ENCODE measurements at regions not wholly inside any gene's neighbourhood (a gene's known extent, or its start where the extent isn't known, plus 50 kb on each side); places are given as distances from the start of the nearest gene placed in this dataset.
"Not testable (repeated sequence)": the region's sequence is repeated elsewhere in the genome, so short reads cannot be mapped to it uniquely, and the experiment has no call there.

- H3K9me3 ChIP-seq (ENCODE audit: low read depth), result no peaks in the 10 kb centered on the region
- no peaks in the 10 kb centered on the region for H3K36me3 ChIP-seq
- H3K4me1 ChIP-seq (ENCODE audit: low read depth), result no peaks in the 10 kb centered on the region
- peak in 1 of 2 donors; percentile 75 for DNase-seq (ENCODE audit: low read depth in 1 of 2, low spot score in 1 of 2)
- H3K27me3 ChIP-seq, result no peaks in the 10 kb centered on the region
- no peak overlapping the region for H3K4me3 ChIP-seq
- TF ChIP-seq, protein P1, sequence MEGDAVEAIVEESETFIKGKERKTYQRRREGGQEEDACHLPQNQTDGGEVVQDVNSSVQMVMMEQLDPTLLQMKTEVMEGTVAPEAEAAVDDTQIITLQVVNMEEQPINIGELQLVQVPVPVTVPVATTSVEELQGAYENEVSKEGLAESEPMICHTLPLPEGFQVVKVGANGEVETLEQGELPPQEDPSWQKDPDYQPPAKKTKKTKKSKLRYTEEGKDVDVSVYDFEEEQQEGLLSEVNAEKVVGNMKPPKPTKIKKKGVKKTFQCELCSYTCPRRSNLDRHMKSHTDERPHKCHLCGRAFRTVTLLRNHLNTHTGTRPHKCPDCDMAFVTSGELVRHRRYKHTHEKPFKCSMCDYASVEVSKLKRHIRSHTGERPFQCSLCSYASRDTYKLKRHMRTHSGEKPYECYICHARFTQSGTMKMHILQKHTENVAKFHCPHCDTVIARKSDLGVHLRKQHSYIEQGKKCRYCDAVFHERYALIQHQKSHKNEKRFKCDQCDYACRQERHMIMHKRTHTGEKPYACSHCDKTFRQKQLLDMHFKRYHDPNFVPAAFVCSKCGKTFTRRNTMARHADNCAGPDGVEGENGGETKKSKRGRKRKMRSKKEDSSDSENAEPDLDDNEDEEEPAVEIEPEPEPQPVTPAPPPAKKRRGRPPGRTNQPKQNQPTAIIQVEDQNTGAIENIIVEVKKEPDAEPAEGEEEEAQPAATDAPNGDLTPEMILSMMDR (IDR thresholded peaks at IDR 0.05; ENCODE audit: low read depth, low read length), result no peak
- H3K27ac ChIP-seq, result no peak overlapping the region
Observed at GRCh38 chr10:30701451-30702173, 72.1 kb upstream of the LYZL2 start.

DNA sequence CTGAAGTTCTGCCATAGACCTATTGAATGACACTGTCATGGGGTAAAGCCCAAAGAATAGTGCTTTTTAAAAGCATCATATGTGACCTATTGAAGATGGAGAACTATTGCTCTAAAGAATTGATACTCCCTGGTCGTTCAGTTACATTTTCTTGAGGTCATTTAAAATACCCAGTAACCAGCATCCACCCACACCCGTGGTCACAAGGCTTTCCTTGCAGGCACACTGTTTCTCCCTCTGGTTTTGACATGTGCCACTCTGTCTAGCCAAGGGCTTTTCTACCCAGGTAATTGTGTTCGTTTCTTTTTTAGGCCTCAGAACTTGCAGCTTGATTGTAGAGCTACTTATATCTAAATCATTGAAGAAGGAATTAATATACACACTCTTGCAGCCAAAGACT is 68.3 kb upstream of the LYZL2 start:
- H3K4me1 ChIP-seq (ENCODE audit: low read depth), result no peaks in the 10 kb centered on the region
- H3K4me3 ChIP-seq, result no peak overlapping the region
- H3K36me3 ChIP-seq, result no peaks in the 10 kb centered on the region
- DNase-seq (ENCODE audit: low read depth in 1 of 2, low spot score in 1 of 2), result no peak
- no peaks in the 10 kb centered on the region for H3K27me3 ChIP-seq
- H3K27ac ChIP-seq, result no peak overlapping the region
- TF ChIP-seq, protein P1 (IDR thresholded peaks at IDR 0.05; ENCODE audit: low read depth, low read length), result no peak
- H3K9me3 ChIP-seq (ENCODE audit: low read depth), result no peaks in the 10 kb centered on the region

DNA sequence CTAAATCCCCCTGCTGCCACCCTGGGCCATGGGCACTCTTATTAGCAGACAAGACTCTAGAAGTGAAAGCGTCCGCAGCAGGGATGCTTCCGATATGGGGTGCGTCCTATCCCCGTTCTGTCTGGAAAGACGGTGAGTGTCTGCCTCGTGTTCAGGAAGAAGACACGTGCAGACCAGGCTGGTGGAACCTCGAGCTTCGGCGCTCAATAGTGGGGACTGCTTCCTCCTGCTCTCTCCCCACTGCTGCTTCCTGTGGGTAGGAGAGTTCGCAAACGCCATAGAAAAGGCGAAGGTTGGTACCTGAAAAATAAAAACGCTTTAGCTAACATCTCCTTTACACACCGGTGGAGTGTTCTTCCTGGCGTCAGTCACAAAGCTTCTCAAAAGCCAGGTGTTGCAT is 67.7 kb upstream of the LYZL2 start:
- not testable (repeated sequence) for H3K27ac ChIP-seq; H3K9me3 ChIP-seq (ENCODE audit: low read depth); H3K4me3 ChIP-seq; H3K27me3 ChIP-seq; DNase-seq (ENCODE audit: low read depth in 1 of 2, low spot score in 1 of 2); H3K36me3 ChIP-seq; H3K4me1 ChIP-seq (ENCODE audit: low read depth)

DNA sequence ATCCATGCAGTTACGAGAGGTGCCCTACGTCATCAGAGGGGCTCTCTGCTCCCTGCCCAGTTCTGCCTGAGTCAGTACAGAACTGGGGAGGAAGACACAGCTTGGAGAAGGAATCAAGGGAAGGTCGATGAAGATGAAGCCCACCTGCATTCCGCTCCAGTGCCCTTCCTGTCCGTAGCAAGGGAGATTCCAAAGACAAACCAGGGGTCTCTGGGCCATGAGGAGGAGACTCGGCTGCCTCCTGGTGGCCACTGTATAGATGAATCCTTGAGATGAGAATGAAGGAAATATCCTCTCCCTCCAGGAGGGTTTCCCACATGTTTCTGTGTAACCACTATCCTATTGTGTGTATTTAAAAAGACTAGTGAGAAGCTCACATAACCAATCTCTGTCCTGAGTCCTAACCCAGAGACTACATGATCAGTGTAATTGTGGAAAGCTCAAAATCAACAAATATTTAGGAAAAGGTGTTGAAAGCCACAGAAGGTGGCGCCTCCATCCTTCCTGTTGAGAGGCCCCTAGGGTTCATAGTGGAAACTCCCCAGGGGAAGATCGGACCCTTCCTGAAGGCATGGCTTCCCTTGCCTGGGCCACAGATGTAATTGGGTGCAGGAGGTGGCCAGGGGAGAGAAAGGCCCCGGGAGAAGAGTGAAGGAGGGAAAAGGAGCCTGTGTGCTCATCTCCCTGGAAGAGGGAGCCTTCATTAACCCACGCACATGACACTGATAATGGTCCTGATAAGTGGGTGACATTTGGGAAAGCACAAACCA is 67.0 kb upstream of the LYZL2 start:
- not testable (repeated sequence) for H3K9me3 ChIP-seq (ENCODE audit: low read depth); H3K4me3 ChIP-seq

DNA sequence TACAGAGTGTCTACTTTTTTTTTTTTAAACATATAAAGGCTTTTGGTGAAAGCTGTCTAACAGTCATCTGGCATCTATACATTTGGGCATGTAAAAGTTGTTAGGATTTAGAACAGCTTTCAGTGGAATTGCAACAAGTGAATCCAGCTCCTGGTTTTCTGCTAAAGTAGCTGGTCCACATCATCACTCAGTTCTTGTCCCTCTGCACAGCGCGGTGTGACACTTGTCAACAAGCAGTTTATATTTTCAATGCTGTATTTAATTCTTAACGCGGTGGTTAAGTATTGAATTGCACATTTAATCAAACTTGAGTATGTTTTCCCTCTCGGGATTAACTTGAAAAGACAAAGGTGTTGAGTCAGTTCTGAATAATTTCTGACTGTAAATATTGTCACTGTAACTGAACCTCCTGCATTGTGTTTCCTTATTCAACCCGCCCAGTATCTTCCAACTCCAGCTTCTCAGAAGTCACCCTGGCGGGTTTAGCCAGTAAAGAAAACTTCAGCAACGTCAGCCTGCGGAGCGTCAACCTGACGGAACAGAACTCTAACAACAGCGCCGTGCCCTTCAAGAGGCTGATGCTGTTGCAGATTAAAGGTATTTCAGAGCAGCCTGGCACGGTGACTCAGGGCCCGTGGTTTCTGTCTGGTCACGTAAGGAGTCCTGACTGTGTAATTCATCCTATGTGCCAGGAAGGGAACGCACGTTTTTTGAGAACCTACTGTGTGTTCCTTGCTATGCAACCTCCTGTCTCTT is 66.1 kb upstream of the LYZL2 start:
- H3K27ac ChIP-seq; H3K36me3 ChIP-seq; H3K27me3 ChIP-seq; H3K9me3 ChIP-seq (ENCODE audit: low read depth); H3K4me1 ChIP-seq (ENCODE audit: low read depth); H3K4me3 ChIP-seq: not testable (repeated sequence)
- peak; percentile 17 for DNase-seq (ENCODE audit: low read depth in 1 of 2, low spot score in 1 of 2)

More for the DNA sequence above, 67.0 kb upstream of the LYZL2 start:
- not testable (repeated sequence) for DNase-seq (ENCODE audit: low read depth in 1 of 2, low spot score in 1 of 2); H3K36me3 ChIP-seq; H3K27ac ChIP-seq; H3K27me3 ChIP-seq; H3K4me1 ChIP-seq (ENCODE audit: low read depth)
- TF ChIP-seq, protein P1 (IDR thresholded peaks at IDR 0.05; ENCODE audit: low read depth, low read length), result peak; percentile 8

GRCh38 chr10:30694518-30695228 is 65.1 kb upstream of the LYZL2 start:
- no peaks in the 10 kb centered on the region for H3K4me1 ChIP-seq (ENCODE audit: low read depth)
- no peak for DNase-seq (ENCODE audit: low read depth in 1 of 2, low spot score in 1 of 2)
- TF ChIP-seq, protein P1 (IDR thresholded peaks at IDR 0.05; ENCODE audit: low read depth, low read length), result no peak
- H3K9me3 ChIP-seq (ENCODE audit: low read depth), result no peaks in the 10 kb centered on the region
- no peaks in the 10 kb centered on the region for H3K36me3 ChIP-seq
- no peaks in the 10 kb centered on the region for H3K27me3 ChIP-seq
- H3K4me3 ChIP-seq, result no peak overlapping the region
- H3K27ac ChIP-seq, result no peak overlapping the region
